CD4-positive, alpha-beta T cell treated with Interleukin-2 at 100 ng/mL for 4 hours (primary cell): ENCODE measurements at regions not wholly inside any gene's neighbourhood (a gene's known extent, or its start where the extent isn't known, plus 50 kb on each side); places are given as distances from the start of the nearest gene placed in this dataset.
"Not testable (repeated sequence)": the region's sequence is repeated elsewhere in the genome, so short reads cannot be mapped to it uniquely, and the experiment has no call there.

Source experiments
- DNase-seq: peaks from one replicate; pipeline ENCODE4 v3.0.0-alpha.2; 2020; ENCODE audit warnings: low spot score

- no peak for DNase-seq
These were observed 92.4 kb upstream of the TRIB2 start for GRCh38 chr2:12624384-12624783.

GRCh38 chr2:12624905-12625598 lies 91.7 kb upstream of the TRIB2 start:
- DNase-seq, result no peak

- DNase-seq, result not testable (repeated sequence)
These were observed 88.2 kb upstream of the TRIB2 start for GRCh38 chr2:12628541-12628940.

GRCh38 chr2:12636837-12637581 lies 79.7 kb upstream of the TRIB2 start:
- no peak for DNase-seq

- DNase-seq, result no peak
These were observed 79.0 kb upstream of the TRIB2 start for GRCh38 chr2:12637754-12638153.

- no peak for DNase-seq
These were observed 75.3 kb upstream of the TRIB2 start for GRCh38 chr2:12641441-12641840.

GRCh38 chr2:12642332-12642731 lies 74.4 kb upstream of the TRIB2 start:
- no peak for DNase-seq

GRCh38 chr2:12642859-12643258 lies 73.9 kb upstream of the TRIB2 start:
- DNase-seq, result no peak

- DNase-seq, result no peak
These were observed 66.9 kb upstream of the TRIB2 start for GRCh38 chr2:12649602-12650400.

- DNase-seq, result no peak
These were observed 65.1 kb upstream of the TRIB2 start for GRCh38 chr2:12651641-12652040.

- DNase-seq, result no peak
These were observed 64.0 kb upstream of the TRIB2 start for GRCh38 chr2:12652723-12653122.

GRCh38 chr2:12657560-12657959 lies 59.2 kb upstream of the TRIB2 start:
- DNase-seq, result no peak

- peak; percentile 27 for DNase-seq
These were observed 58.3 kb upstream of the TRIB2 start for GRCh38 chr2:12658310-12658945.

GRCh38 chr2:12661489-12661888 lies 55.2 kb upstream of the TRIB2 start:
- no peak for DNase-seq

- no peak for DNase-seq
These were observed 53.3 kb upstream of the TRIB2 start for GRCh38 chr2:12663306-12664037.

GRCh38 chr2:12665334-12665733 lies 51.4 kb upstream of the TRIB2 start:
- no peak for DNase-seq

- no peak for DNase-seq
These were observed 50.3 kb upstream of the TRIB2 start for GRCh38 chr2:12666445-12666844.
